8988T (cell line): ENCODE measurements at regions not wholly inside any gene's neighbourhood (a gene's known extent, or its start where the extent isn't known, plus 50 kb on each side); places are given as distances from the start of the nearest gene placed in this dataset.
A peak's percentile ranks its signal among the peaks of the same experiment; 100 is the strongest.

ENCODE experiments used
- DNase-seq: peaks from one replicate; pipeline ENCODE4 v3.0.0; 2011

GRCh38 chr18:23350188-23350587, 102.9 kb upstream of the RIOK3 start:
- no peak for DNase-seq

- DNase-seq, result no peak
Observed at GRCh38 chr18:23351521-23351920, 101.6 kb upstream of the RIOK3 start.

- DNase-seq, result no peak
Observed at GRCh38 chr18:23352042-23352441, 101.0 kb upstream of the RIOK3 start.

- DNase-seq, result no peak
Observed at GRCh38 chr18:23353459-23353858, 99.6 kb upstream of the RIOK3 start.

GRCh38 chr18:23354625-23355024, 98.5 kb upstream of the RIOK3 start:
- peak; percentile 45 for DNase-seq

- no peak for DNase-seq
Observed at GRCh38 chr18:23355206-23355605, 97.9 kb upstream of the RIOK3 start.

- DNase-seq, result no peak
Observed at GRCh38 chr18:23356424-23356823, 96.7 kb upstream of the RIOK3 start.

GRCh38 chr18:23356915-23357601, 96.0 kb upstream of the RIOK3 start:
- DNase-seq, result no peak

GRCh38 chr18:23357996-23358594, 95.0 kb upstream of the RIOK3 start:
- DNase-seq, result no peak

- DNase-seq, result no peak
Observed at GRCh38 chr18:23359421-23359820, 93.7 kb upstream of the RIOK3 start.

GRCh38 chr18:23363865-23364570, 89.1 kb upstream of the RIOK3 start:
- no peak for DNase-seq

GRCh38 chr18:23365602-23366001, 87.5 kb upstream of the RIOK3 start:
- no peak for DNase-seq

- no peak for DNase-seq
Observed at GRCh38 chr18:23369266-23369665, 83.8 kb upstream of the RIOK3 start.

- DNase-seq, result no peak
Observed at GRCh38 chr18:23373570-23373969, 79.5 kb upstream of the RIOK3 start.

- DNase-seq, result peak; percentile 55
Observed at GRCh38 chr18:23377669-23378301, 75.3 kb upstream of the RIOK3 start.

- no peak for DNase-seq
Observed at GRCh38 chr18:23378302-23378686, 74.8 kb upstream of the RIOK3 start.

- DNase-seq, result peak; percentile 91
Observed at GRCh38 chr18:23380001-23380550, 73.0 kb upstream of the RIOK3 start.

GRCh38 chr18:23380817-23381216, 72.3 kb upstream of the RIOK3 start:
- DNase-seq, result no peak

GRCh38 chr18:23383494-23383893, 69.6 kb upstream of the RIOK3 start:
- no peak for DNase-seq

GRCh38 chr18:23384778-23385736, 68.0 kb upstream of the RIOK3 start:
- no peak for DNase-seq

- no peak for DNase-seq
Observed at GRCh38 chr18:23386317-23386716, 66.8 kb upstream of the RIOK3 start.

- no peak for DNase-seq
Observed at GRCh38 chr18:23387265-23387664, 65.8 kb upstream of the RIOK3 start.
